ENCODE measurements at regions not wholly inside any gene's neighbourhood (a gene's known extent, or its start where the extent isn't known, plus 50 kb on each side); places are given as distances from the start of the nearest gene placed in this dataset.
A peak's percentile ranks its signal among the peaks of the same experiment; 100 is the strongest.

DNA sequence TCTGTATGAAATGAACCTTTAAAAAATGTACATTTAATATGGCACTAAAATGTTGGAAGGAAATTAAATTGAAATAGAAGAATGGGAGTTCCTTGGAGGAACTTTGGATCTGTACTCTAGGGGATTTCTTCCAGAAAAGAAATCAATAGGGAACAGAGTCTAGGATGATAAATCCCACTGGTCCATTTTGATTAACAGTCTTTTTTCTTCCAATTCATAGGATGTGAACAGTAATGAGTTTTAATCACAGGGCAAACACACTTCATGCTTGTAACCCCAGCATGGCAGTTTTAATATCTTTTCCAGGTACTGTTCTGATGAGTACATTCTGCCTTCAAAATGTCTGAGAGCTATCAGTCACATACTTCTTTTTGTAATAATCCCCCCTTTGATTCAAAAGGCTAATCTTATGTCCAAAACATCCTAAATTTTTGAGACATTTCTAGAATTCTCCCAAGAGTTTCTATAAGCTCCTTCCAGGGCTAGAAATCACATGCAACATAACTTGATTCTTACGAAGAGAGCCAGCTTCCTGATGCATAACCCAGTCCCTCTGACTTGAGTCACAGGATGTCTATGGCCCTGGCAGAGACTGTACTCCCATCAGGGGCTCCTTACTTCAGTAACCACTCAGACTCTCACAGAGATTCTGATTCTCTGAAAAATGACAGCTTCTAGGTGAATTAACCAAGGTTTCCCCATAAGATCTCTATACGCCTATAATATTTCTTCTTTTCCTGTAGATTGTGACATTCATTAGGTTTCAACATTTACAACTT is 112.9 kb downstream of the SLC36A4 start:
- DNase-seq (ENCODE audit: low spot score), result no peak
- TF ChIP-seq CTCF (IDR thresholded peaks at IDR 0.05; ENCODE audit: extremely low read depth, insufficient read depth, missing control alignments), result no peak
- in situ Hi-C loops (cut with MboI; ENCODE audit: low pct_unique_long_range_greater_than_20kb, low sequenced_read_pairs, unreplicated experiment), result no loop called here

DNA sequence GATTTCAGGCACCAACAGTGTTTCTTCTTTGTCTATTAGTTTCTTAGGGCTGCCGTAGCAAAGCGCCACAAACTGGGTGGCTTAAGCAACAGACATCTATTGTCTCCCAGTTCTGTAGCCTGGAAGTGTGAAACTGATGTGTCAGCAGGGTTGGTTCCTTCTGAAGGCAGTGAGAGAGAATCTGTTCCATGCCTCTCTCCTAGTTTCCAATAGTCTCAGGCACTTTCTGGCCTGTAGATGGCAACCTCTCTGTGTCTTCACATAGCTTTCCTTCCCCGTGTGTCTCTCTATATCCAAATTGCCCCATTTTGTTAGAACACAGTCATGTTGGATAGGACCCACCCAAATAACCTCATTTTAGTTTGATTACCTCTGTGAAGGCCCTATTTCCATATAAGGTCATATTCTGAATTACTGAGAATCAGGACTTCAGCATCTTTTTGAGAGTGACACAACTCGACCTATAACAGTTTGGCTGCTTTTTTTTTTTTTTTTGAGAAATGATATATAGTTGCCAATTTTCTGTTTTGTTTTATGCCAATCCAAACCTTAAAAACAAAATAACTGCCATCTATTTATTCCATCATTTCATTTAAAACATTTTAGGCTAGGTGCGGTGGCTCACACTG is 108.2 kb downstream of the SLC36A4 start:
- peak; percentile 46 for TF ChIP-seq CTCF (IDR thresholded peaks at IDR 0.05; ENCODE audit: extremely low read depth, insufficient read depth, missing control alignments)
- peak; percentile 13 for DNase-seq (ENCODE audit: low spot score)
- in situ Hi-C loops (cut with MboI; ENCODE audit: low pct_unique_long_range_greater_than_20kb, low sequenced_read_pairs, unreplicated experiment), result no loop called here

Measured in GM13977 (cell line).